B cell (primary cell): ENCODE measurements at regions not wholly inside any gene's neighbourhood (a gene's known extent, or its start where the extent isn't known, plus 50 kb on each side); places are given as distances from the start of the nearest gene placed in this dataset.

Source experiments
- ATAC-seq: fragments of 200-7000 bp; cut with Tn5 transposase; one replicate; pipeline ENCODE4 v1.10.0; 2021; ENCODE audit warnings: low read depth, mild to moderate bottlenecking, moderate number of reproducible peaks, moderate library complexity
- CTCF ChIA-PET: fragments of 350-600 bp; sonication (Branson Sonifier 250); formaldehyde crosslinking; loops from one replicate; lab custom pipeline; 2021; ENCODE audit warnings: antibody characterized with exemption, inconsistent platforms; lab: Charles Lee
- POLR2A ChIA-PET: fragments of 350-600 bp; sonication (Branson Sonifier 250); formaldehyde crosslinking; loops from one replicate; lab custom pipeline; 2021; ENCODE audit warnings: antibody characterized with exemption; lab: Charles Lee
- DNase-seq: peaks from one replicate; pipeline ENCODE4 v3.0.0; 2013
- H2AFZ ChIP-seq: 2 replicates; pipeline ENCODE4 v1.6.1; 2012; ENCODE audit warnings: mild to moderate bottlenecking, low read depth, low read length; ENCODE audit not compliant: insufficient read depth, poor library complexity, severe bottlenecking
- H3K27ac ChIP-seq, 2 donors: 1 replicate in 1 of 2; 2 replicates in 1 of 2; pipeline ENCODE4 v1.5.1; 2012 to 2013; ENCODE audit warnings: low read length in 2 of 2, mild to moderate bottlenecking in 2 of 2, moderate library complexity in 1 of 2
- H3K27me3 ChIP-seq, 4 experiments: fragments of 200-600 bp in 1 of 4; sonication (generic) in 1 of 4; replicated peaks in 1 of 4; 1 replicate in 2 of 4; 2 replicates in 2 of 4; pipeline versions ENCODE4 v1.6.1 to v1.7.0; 2013 to 2016; ENCODE audit warnings: low read length in 3 of 4, mild to moderate bottlenecking in 2 of 4, mixed read lengths in 1 of 4, moderate library complexity in 1 of 4; ENCODE audit not compliant: insufficient read depth in 4 of 4, control insufficient read depth in 3 of 4; ENCODE audit errors: control extremely low read depth in 1 of 4
- H3K36me3 ChIP-seq, 2 experiments: replicated peaks in 1 of 2; 1 replicate in 1 of 2; 2 replicates in 1 of 2; pipeline versions ENCODE4 v1.6.1 to v1.7.1; 2013; ENCODE audit warnings: low read length in 1 of 2; ENCODE audit not compliant: insufficient read depth in 2 of 2, control insufficient read depth in 1 of 2; ENCODE audit errors: control extremely low read depth in 1 of 2, extremely low read depth in 1 of 2
- H3K4me1 ChIP-seq, 2 donors: fragments of 200-600 bp in 1 of 2; sonication (generic) in 1 of 2; 1 replicate in 1 of 2; 2 replicates in 1 of 2; pipeline versions ENCODE4 v1.5.1 to v1.6.1; 2013 to 2017; ENCODE audit warnings: low read length in 2 of 2; ENCODE audit not compliant: control insufficient read depth in 2 of 2, insufficient read depth in 2 of 2
- H3K4me2 ChIP-seq: replicated peaks from 2 replicates; pipeline ENCODE3; 2012; ENCODE audit warnings: mild to moderate bottlenecking, low read depth, low read length; ENCODE audit not compliant: poor library complexity, severe bottlenecking
- H3K4me3 ChIP-seq, 5 experiments: fragments of 200-600 bp in 1 of 5; sonication (generic) in 1 of 5; 1 replicate in 3 of 5; 2 replicates in 2 of 5; pipeline versions ENCODE4 v1.5.1 to v1.7.0; 2011 to 2016; ENCODE audit warnings: low read length in 4 of 5, mild to moderate bottlenecking in 4 of 5, low read depth in 2 of 5, control low read depth in 1 of 5, moderate library complexity in 1 of 5; ENCODE audit not compliant: insufficient read depth in 1 of 5; ENCODE audit errors: control extremely low read depth in 1 of 5, extremely low read depth in 1 of 5
- H3K79me2 ChIP-seq: fragments of 200-600 bp; sonication (generic); one replicate; pipeline ENCODE4 v1.6.0; 2016; ENCODE audit warnings: low read length; ENCODE audit not compliant: control insufficient read depth, insufficient read depth
- H3K9ac ChIP-seq: fragments of 200-600 bp; sonication (generic); 2 replicates; pipeline ENCODE4 v1.6.1; 2017; ENCODE audit warnings: mild to moderate bottlenecking, low read length, moderate library complexity
- H3K9me3 ChIP-seq, 3 donors: one replicate each; pipeline versions ENCODE4 v1.6.1 to v1.7.1; 2013; ENCODE audit warnings: low read length in 2 of 3; ENCODE audit not compliant: control insufficient read depth in 2 of 3, insufficient read depth in 1 of 3; ENCODE audit errors: control extremely low read depth in 1 of 3
- H4K20me1 ChIP-seq: 2 replicates; pipeline ENCODE4 v1.6.0; 2012; ENCODE audit warnings: mild to moderate bottlenecking, low read length; ENCODE audit not compliant: insufficient read depth, control insufficient read depth, poor library complexity, severe bottlenecking
- H3K27ac Mint-ChIP-seq: one replicate; pipeline ENCODE4 v1.8.0; 2021; ENCODE audit warnings: mixed read lengths
- H3K27me3 Mint-ChIP-seq: one replicate; pipeline ENCODE4 v1.8.0; 2021; ENCODE audit warnings: mixed read lengths
- H3K4me1 Mint-ChIP-seq: one replicate; pipeline ENCODE4 v1.8.0; 2021; ENCODE audit warnings: mixed read lengths
- H3K4me3 Mint-ChIP-seq: one replicate; pipeline ENCODE4 v1.8.0; 2021; ENCODE audit warnings: mixed read lengths
- H3K9me3 Mint-ChIP-seq: one replicate; pipeline ENCODE4 v1.8.0; 2022; ENCODE audit warnings: mixed read lengths; ENCODE audit not compliant: insufficient read depth
- CTCF ChIP-seq: fragments of 200-600 bp; IDR thresholded peaks from one replicate; pipeline ENCODE4 v1.8.0; 2022; ENCODE audit warnings: antibody characterized with exemption, mild to moderate bottlenecking
- EZH2 ChIP-seq: IDR thresholded peaks from 2 replicates; pipeline ENCODE4 v1.6.1; 2012; ENCODE audit warnings: borderline replicate concordance, low read depth, mild to moderate bottlenecking, moderate library complexity, low read length; ENCODE audit not compliant: insufficient read depth, poor library complexity, severe bottlenecking
- WGBS: methylation state at CpG from one replicate; pipeline ENCODE4 v1.1.5; 2013; ENCODE audit warnings: missing lambda C conversion rate; ENCODE audit not compliant: insufficient coverage; 5-methylcytosine and 5-hydroxymethylcytosine counted together
- intact Hi-C: fragments of 100-400 bp; cut with micrococcal nuclease; formaldehyde crosslinking; loops from one replicate; pipeline ENCODE4 v1.10.0; 2022

GRCh38 chr4:181200076-181200475 lies 1043.1 kb upstream of the TENM3 start:
- ATAC-seq: no peak
- CTCF ChIA-PET: no interaction called here
- Histone ChIP-seq H3K79me2 (no peaks in the 10 kb centered on the region), H4K20me1 (no peaks in the 10 kb centered on the region), H3K27me3 (no peaks in the 10 kb centered on the region), H3K9ac (no peak overlapping the region), H3K27ac (no peak overlapping the region), H3K9me3 (no peaks in the 10 kb centered on the region), H3K4me3 (no peak overlapping the region), H3K4me2 (no peak overlapping the region), H3K4me1 (no peaks in the 10 kb centered on the region), H2AFZ (no peak overlapping the region), H3K36me3 (no peaks in the 10 kb centered on the region)
- no peak for DNase-seq
- Mint-ChIP-seq H3K4me3 (no peak overlapping the region), H3K27ac (no peak overlapping the region), H3K9me3 (no peaks in the 10 kb centered on the region), H3K4me1 (no peaks in the 10 kb centered on the region), H3K27me3 (no peaks in the 10 kb centered on the region)
- WGBS: 100% methylated on average over 5 of the region's 5 CpGs
- intact Hi-C loops: no loop called here
- TF ChIP-seq CTCF (no peak), EZH2 (no peak)
- POLR2A ChIA-PET: no interaction called here

GRCh38 chr4:181202240-181202639 lies 1041.0 kb upstream of the TENM3 start:
- DNase-seq (no peak), ATAC-seq (no peak)
- Histone ChIP-seq H3K79me2 (no peaks in the 10 kb centered on the region), H3K36me3 (no peaks in the 10 kb centered on the region), H3K9me3 (no peaks in the 10 kb centered on the region), H3K4me1 (no peaks in the 10 kb centered on the region), H3K4me2 (no peak overlapping the region), H2AFZ (no peak overlapping the region), H3K27ac (no peak overlapping the region), H3K27me3 (no peaks in the 10 kb centered on the region), H3K9ac (no peak overlapping the region), H4K20me1 (no peaks in the 10 kb centered on the region), H3K4me3 (no peak overlapping the region)
- no CpG with 5 or more reads among the region's 5 CpGs for WGBS
- ChIA-PET CTCF (no interaction called here), POLR2A (no interaction called here)
- Mint-ChIP-seq H3K27me3 (no peaks in the 10 kb centered on the region), H3K9me3 (no peaks in the 10 kb centered on the region), H3K4me1 (no peaks in the 10 kb centered on the region), H3K4me3 (no peak overlapping the region), H3K27ac (no peak overlapping the region)
- no peak for TF ChIP-seq CTCF
- no peak for TF ChIP-seq EZH2
- intact Hi-C loops: no loop called here
